GM12873 (cell line): ENCODE measurements at regions not wholly inside any gene's neighbourhood (a gene's known extent, or its start where the extent isn't known, plus 50 kb on each side); places are given as distances from the start of the nearest gene placed in this dataset.

Experiments used
- TF ChIP-seq, protein P1 (sequence below): IDR thresholded peaks from 2 replicates; pipeline ENCODE4 v1.5.1; 2012; ENCODE audit warnings: low read depth, mild to moderate bottlenecking, moderate library complexity, low read length, control low read depth; ENCODE audit not compliant: insufficient read depth; ENCODE audit errors: missing control alignments

GRCh38 chr12:108462686-108463085 lies 52.4 kb upstream of the FICD start:
- TF ChIP-seq, protein P1, sequence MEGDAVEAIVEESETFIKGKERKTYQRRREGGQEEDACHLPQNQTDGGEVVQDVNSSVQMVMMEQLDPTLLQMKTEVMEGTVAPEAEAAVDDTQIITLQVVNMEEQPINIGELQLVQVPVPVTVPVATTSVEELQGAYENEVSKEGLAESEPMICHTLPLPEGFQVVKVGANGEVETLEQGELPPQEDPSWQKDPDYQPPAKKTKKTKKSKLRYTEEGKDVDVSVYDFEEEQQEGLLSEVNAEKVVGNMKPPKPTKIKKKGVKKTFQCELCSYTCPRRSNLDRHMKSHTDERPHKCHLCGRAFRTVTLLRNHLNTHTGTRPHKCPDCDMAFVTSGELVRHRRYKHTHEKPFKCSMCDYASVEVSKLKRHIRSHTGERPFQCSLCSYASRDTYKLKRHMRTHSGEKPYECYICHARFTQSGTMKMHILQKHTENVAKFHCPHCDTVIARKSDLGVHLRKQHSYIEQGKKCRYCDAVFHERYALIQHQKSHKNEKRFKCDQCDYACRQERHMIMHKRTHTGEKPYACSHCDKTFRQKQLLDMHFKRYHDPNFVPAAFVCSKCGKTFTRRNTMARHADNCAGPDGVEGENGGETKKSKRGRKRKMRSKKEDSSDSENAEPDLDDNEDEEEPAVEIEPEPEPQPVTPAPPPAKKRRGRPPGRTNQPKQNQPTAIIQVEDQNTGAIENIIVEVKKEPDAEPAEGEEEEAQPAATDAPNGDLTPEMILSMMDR = no peak

DNA sequence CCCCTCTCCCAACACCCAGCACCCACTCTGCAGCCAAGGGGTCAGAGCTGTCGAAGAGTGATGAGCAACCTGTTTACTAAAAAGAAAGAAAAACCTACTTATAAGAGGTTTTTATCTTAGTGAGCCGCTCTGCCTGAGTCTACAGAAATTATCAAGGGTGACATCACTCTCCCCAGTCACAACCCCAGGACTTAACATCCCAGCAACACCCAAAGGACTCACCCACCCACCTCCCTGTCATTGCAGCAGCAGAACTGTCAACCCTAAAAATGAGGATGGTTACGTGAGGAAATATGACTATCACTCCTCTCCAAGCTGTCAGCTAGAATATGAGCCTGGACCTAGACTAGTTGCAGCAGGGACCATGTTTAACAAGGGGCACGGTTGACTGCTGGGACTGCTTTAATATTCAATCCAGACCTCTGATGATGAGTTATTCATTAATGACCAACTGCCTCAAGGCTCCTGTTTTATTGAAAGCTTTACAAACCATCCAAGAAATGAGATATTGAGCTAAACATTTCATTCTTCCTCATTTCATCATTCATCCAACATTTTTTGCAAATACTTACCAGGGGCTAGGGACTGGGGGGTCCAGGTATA lies 53.9 kb upstream of the FICD start:
- TF ChIP-seq, protein P1 = no peak

GRCh38 chr12:108459149-108459548 lies 55.9 kb upstream of the FICD start:
- TF ChIP-seq, protein P1 = no peak

GRCh38 chr12:108457734-108458361 lies 57.2 kb upstream of the FICD start:
- TF ChIP-seq, protein P1 = no peak

DNA sequence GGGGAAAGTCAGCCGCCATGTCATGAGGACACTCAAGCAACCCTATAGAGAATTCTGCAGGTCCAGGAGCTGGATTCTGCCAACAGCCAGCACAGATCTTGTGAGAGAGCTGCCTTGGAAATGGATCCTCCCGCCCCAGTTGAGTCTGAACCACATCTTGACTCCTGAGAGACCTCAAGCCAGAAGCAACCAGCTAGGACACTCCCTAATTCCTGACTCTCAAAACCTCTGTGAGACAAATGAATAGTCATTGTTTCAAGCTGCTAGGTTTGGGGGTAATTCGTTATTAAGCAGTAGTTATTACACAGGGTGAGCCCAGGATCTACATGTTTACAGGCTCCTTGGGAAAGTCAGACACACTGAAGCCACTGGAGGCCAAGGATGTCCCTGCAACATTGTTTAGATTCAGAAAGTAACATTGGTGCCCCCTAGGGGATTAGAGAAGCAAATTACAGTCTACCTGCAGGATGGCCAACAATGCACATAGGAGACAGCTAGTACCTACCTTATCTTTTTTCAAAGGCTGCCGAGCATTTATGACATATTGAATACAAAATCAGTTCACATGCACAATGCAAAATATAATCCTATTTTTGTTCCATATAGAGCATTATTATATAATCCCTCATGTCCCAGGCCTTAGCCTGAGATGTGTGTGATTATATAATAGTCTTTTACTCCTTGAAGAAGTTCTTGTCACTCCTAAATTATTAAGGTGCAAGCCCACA lies 57.9 kb upstream of the FICD start:
- TF ChIP-seq, protein P1 = peak; percentile 80

DNA sequence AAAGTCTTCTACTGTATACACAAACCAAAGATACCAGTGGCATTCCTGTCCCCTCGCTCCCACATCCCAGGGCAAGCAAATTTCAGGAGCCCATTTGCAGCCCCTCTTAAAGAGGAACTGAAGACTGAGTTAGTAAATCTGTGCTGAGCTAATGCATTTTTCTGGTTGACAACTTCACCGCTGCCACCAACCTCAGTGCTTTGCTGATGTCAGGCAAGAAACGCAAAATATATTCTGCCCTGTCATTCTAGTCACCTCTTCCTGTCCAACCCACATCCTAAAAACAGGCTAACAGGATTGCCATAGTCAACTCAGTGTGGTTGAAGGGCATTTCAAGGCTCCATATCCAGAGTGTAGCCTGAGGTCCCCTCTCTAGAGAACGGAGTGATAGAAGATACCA lies 59.4 kb upstream of the FICD start:
- TF ChIP-seq, protein P1 = no peak

GRCh38 chr12:108454539-108455139 lies 60.4 kb upstream of the FICD start:
- TF ChIP-seq, protein P1 = no peak
